Left kidney (tissue), 1 donor: ENCODE measurements at regions not wholly inside any gene's neighbourhood (a gene's known extent, or its start where the extent isn't known, plus 50 kb on each side); places are given as distances from the start of the nearest gene placed in this dataset.

Experiments used
- DNase-seq: peaks from one replicate; pipeline ENCODE4 v3.0.0-alpha.2; 2013

DNA sequence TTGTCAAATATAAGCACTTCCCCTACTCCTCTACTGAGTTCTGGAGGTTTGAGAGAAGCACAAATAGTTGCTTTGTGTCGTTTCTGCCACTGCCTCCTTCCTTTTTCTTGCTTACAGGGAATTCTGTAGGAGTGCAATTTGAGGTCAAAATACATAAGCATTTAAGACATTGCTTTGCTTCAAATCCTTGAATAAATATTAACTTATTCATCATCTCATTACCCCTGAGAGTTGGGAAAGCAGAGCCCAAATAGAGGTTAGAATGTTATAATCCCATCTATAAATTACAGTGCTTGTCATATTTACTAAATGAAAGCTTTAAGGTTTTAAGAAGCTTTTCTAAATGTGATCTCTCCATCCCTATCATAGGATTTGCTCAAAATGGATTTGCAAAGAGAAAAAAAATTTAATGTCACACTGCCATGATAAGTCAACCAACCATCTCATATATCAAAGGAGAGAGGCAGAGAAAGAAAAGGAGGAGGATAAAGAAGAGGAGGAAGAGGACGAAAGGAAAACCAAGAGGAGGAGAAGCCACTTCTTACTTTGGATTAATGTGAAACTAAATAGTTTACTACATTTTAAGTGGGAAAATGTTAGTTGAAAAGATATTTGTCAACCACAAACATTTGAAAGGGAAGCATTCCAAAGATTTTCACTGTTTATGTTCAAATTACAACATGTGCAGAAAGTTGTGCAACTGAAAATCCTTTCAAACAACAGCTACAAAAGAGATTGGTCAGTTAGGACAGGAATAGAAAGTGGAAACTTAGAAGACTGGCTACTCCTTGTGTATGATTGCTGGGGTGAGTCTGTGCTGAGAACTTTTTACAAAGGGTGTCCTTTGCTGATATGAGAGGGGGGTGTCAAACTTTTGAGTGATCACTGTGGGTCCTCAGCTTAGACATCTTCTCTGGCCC lies 277.3 kb upstream of the FN1 start:
- DNase-seq, result no peak

DNA sequence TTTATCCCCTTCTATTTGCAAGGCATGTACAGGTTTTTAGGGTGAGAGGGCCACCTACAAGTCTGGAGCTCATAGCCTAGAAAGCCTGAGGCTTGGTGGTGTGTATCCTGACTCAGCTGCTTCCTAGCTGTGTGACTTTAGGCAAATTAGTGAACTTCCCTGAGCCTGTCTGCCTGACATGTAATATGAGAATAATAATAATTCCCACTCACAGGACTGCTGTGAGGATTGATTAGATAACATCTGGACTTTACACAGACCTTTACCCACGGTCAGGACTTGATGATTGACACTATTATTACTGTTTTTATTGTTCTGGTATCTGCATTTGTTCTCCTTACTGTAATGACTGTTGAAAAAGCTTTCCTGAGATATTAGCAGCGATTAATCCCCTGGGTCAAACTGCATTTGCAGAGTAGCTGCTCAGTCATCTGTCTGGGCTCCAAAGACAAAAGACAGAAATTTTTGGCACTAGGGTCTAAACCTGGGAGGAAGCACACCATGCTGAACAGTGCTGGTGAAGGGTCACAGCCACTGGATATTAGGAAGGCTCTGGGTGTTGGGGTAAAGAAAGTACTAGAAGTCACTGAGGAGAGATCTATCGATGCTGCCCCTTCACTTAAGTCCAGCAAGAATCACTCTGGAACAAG lies 276.5 kb upstream of the FN1 start:
- no peak for DNase-seq

DNA sequence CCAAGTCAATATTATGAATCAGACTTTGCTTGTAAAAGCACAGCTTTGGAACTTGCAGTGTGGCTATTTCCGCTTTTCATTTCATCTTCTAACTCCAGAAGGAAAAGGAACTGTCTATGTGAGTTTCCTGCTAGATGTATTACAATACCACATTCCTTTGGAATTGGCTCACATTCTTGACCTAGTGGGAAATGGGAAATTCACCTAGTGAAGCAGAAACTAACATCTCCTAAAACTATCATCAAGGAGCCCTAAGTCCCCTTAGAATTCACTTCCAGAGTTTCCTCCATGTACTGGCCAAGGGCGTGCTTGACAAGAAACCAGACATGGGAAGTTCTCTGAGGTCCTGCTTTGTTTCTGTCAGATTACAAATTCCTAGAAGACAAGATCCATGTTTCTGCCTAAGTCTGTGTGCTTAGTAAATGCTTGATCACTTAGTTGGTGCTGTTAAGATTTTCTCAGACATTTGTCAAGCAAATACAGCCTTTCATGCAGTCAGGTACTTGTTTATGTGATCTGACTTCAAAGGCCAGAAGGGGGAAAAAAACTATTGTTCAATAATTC lies 275.7 kb upstream of the FN1 start:
- no peak for DNase-seq

DNA sequence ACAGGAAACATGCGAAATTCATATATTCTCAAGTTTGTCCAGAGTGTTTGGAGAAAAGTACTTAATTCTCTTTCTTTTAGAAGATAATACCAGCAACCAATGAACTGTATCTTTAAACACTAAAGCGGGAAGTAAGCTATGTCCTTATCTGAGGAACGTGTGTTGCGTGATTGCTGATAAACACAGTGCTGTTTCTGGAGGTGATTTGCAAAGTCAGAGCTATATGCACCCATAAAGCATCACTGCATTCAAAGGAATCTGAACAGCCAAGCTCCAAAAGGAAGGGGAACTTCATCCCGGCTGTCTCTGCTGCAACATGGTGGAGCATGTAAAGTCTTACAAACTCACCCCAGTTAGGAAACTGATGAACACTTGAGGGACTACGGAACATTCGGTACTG lies 271.7 kb upstream of the FN1 start:
- no peak for DNase-seq

DNA sequence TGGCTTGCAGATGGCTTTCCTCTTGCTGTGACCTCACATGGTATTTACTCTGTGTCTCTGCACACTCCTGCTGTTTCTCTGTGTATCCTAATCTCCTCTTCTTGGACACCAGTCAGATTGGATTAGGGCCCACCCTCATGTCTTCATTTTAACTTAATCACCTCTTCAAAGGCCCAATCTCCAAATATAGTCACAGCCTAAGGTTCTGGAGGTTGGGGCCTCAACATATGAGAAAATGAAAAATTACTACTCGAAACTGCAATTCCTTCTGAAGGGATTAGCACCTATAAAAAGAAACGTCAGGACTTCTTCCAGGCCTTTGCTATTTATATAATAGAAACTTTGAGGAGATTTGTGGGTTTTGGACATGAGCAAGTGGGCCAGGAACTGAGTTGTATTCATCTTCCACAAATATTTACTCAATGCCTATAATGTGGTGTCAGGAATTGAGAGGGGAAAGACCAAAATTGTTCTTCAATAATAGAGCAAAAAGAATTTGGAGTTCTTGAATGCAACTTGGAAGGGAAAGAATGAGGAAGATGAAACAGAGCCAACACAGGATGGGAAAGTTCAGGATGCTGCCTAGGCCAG lies 270.0 kb upstream of the FN1 start:
- DNase-seq, result no peak

DNA sequence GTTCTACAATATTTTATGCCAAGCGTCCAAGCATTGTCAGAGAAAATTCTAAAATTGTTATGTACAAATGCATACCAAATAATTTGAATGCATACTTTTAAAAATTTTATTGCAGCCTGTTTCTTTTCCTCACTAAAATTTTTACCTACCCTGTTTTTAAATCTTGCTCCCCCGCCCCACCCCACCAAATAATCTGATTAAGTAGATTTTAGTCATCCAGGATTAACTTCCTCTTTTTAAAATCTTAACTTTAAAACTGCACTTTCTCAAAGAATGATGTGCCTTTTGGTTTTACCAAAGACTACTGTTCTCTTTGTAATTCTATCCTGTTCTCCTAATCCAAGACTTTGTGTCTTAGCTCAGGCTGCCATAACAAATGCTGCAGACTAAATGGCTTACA lies 269.4 kb upstream of the FN1 start:
- no peak for DNase-seq

DNA sequence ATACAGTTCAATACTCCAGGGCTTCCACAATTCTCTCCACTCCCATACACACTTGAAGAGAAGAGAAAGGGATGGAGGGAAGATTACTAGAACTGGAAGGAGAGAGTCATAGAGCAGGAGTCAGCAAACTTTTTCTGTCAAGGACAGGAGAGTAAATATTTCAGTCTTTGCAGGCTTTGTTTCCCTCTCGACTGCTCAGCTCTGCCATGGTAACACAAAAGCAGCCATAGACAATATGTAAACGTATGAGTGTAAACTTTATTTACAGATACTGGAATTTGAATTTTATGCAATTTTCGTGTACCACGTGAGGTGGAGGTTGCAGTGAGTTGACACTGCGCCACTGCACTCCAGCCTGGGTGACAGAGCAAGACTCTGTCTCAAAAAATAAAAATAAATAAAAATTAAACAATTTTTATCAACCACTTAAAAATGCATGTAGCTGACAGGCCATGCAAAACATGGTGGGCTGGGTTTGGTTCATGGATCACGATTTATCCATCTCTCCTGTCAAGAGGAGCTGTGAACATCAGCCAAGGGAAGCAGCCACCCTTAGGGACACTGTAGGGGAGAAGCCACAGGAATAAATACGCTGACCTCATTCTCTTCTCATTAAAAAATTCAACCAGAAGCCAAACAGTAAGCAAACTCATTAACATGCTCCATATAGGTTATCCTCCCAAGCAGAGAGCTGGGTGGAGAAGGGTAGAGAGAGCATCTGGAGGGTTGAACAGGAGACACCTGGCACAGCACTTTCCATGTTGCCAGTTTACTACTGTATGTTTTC lies 266.4 kb upstream of the FN1 start:
- no peak for DNase-seq

DNA sequence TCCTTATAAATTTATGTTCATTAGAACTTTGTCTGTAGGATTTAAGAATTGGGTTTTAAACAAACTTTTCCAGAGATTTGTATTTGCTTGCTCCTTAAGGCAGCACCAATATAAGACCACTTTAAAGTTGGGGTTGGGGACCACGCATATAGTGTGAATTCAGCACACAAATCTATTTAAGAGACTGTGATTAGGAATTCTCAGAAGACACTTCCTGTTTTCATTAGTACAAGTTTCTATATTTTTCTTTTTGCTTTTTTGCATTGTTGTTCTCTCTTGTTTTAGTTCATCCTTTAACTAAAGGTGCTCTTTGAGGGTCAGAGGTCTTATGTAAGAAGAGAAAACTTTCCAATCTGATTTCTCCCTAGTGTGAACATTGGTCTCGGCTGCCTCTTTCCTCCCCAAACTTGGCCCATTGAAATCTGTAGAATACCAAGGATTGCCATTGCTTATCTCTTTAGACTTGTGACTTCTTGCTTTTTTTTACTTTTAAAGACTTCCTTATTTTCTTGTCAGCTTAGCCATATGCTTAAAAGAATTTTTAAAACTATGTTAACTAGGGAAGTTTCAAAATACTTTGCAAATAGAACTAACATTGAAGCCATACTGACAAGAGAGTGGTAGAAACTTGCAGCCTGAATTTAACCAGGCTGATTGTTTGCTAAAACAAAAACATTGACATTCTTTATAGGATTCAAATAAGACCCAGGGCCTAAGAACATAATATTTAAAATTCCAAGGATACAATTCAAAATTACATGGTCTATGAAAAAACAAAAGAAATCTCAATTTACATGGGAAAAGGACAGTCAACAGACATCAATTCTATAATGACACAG lies 264.1 kb upstream of the FN1 start:
- no peak for DNase-seq

DNA sequence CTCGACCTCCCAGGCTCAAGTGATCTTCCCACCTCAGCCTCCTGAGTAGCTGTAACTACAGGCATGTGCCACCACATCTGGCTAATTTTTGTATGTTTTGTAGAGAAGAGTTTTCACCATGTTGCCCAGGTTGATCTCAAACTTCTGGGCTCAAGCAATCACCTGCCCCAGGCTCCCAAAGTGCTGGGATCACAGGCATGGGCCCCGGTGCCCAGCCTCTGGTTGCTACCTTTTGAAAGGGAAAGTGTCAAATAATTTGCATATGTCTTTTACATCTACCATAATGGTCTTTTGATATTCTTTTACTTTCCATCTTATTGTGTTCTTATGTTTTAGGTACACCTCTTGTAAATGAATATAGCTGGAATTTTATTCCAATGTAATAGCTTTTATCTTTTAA lies 263.1 kb upstream of the FN1 start:
- DNase-seq, result no peak

DNA sequence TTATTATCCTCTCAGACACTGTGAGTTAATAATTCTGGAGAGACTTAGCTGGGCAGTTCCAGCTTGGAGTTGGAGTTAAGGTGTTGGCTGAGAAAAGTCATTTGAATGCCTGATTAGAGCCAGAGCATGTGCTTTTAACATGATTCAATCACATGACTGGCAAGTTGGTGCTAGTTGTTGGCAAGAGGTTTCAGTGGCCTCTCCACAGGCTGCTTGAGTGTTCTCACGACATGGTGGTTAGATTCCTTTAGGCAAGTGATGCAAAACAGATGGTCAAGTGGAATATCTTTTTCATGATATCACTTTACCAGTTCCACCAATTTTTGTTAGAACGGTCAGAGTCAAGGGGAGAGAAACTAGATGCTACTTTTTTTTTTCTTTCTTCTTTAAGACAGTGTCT lies 262.7 kb upstream of the FN1 start:
- DNase-seq, result no peak

DNA sequence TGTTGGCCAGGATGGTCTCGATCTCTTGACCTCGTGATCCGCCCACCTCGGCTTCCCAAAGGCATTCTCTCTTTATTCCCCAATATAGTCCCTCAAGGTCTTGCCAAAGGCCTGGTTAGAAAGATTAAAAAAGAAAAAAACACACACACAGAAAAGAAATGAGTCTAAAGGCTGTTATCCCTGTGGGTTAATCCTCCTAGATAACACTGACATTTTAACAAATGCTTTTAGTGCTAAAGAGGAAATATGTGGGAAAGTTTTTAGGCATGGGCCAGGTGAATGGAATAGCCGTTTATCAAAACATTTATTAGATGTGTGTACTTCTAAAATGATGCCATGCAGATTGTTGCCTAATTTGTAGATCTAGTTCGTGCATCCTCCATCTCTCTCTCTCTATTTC lies 261.6 kb upstream of the FN1 start:
- no peak for DNase-seq

DNA sequence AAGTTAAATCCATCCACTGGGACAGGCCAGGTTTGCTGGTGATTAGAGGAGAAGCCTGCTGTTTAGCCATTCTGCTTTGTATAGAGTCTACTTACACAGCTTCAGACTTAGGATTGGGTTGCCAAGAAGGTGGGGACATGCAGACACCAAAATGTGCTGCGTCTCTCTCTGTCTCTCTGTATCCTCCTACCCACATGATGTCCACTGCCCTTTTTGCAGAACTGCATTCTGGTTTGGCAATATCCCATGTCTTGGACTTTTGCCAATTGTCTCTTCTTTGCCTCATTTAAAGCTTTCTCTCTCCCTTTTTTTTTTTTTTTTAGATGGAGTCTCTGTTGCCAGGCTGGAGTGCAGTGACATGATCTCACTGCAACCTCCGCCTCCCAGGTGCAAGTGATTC lies 261.1 kb upstream of the FN1 start:
- DNase-seq, result no peak

DNA sequence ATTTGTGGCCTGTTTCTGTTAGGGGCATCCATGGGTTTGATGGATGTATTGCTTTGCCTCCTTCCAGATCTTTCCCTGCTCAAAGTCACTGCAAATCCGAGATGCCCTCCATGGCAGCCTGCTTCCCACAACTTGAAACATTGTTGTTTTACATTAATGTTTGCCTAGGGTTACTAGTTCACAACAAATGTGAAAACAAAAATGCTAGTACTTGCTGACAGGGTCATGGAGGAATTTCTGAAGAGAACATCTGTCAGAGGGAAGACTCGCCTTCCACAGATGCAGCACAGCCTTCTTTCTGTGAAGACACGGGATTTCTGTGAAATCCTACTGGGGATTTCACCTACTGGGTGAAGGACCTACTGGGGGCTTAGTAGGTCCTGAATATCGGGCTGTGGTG lies 260.0 kb upstream of the FN1 start:
- DNase-seq, result no peak

DNA sequence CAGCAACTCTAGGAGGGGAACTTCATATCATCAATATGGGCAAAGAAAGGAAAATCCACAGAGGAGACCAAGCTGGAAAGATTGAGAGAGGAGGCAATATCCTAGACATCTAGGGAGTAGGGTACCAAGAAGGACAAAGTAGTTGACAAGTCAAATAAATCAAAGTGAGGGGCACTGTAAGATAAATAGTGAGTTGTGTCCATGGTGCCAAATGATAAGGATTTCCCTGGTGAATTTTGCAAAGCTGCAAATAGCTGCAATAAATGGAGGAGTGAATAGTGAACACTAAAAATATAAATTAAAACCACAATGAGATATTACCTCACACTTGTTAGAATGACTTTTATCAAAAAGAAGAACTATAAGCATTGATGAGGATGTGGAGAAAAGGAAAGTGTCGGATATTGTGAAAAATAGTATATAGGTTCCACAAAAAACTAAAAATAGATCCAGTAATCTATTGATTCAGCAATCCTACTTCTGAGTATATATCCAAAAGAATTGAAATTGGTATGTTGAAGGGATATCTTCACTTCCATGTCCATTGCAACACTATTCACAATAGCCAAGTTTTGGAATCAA lies 258.2 kb upstream of the FN1 start:
- no peak for DNase-seq

DNA sequence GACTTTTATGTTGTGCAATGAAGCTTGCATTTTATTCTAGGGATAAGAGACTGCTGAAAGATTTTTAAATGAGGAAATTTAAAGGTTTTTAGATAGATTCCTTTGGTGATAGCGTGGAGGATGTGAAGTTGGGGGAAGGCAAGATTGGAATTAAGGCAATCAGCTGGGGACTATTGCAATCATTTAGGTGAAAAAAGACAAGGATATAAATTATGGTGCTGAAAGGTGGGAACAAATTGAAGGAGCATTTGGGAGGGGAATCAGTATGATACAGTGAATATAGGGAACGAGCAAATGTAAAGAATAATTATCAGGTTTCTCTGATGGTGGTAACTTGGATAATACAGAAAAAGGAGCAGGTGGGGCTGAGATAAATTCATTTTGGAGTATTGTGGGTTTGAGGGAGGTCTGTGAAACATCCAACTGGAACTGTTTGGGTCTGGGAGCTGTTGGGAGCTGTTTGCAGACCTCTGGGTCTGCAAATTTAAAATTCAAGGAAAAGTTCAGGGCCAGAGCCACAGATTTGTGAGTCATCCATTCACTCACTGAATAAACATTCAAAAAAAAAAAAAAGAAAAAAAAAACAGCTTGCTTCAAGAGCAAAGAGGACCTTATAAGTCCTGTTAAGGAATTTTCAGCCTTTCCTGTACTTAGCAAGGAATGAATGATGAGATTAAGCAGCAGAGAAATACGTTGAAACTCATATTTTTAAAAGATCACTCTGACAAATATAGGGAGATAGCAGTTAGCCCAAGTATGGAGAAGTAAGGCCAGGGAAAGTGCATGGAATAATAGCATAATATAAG lies 257.5 kb upstream of the FN1 start:
- no peak for DNase-seq

DNA sequence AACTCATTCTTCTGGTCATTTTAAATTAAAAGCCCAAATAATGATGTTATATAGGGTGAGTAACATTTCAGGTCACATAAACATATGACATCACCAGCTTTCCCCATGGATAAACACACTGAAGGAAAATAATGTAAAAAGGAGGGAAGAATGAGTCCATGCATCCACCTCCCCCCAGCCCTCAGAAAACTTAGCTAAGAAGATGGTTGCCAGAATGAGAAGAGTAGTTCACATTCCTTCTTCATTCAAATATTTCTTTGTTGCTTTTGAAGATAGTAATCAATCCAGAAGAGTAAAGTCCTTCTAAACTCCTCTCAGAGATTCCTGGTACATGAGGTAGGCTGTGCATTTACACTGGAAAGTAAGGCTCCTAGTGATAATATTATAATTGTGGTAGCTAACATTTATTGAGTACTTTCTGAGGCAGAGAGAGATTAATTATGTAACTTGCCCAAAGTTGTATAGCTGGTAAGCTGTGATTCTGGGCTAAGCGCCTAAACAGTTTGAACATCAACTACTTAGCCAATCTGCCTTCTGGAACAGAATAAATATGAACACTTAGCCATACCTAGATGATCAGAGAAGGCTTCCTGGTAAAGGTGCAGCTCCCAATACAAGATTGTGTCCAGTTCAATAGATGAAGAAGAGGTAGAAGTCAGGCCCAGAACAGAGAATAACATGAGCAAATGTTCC lies 256.7 kb upstream of the FN1 start:
- DNase-seq, result peak; percentile 26

DNA sequence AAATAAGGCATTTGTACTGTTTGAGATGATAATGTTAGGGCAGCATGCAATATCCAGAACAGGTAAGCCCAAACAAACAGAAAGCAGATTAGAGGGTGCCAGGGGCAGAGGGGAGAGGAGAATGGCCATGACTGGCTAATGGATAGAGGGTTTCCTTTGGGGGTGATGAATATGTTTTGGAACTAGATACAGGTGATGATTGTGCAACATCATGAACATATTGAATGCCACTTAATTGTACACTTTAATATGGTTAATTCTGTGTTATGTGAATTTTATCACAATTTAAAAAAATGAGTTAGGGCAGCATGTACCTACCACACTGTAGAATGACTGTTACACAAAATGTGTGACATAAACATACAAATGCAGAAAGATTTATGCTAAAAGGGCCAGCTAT lies 255.5 kb upstream of the FN1 start:
- DNase-seq, result no peak

DNA sequence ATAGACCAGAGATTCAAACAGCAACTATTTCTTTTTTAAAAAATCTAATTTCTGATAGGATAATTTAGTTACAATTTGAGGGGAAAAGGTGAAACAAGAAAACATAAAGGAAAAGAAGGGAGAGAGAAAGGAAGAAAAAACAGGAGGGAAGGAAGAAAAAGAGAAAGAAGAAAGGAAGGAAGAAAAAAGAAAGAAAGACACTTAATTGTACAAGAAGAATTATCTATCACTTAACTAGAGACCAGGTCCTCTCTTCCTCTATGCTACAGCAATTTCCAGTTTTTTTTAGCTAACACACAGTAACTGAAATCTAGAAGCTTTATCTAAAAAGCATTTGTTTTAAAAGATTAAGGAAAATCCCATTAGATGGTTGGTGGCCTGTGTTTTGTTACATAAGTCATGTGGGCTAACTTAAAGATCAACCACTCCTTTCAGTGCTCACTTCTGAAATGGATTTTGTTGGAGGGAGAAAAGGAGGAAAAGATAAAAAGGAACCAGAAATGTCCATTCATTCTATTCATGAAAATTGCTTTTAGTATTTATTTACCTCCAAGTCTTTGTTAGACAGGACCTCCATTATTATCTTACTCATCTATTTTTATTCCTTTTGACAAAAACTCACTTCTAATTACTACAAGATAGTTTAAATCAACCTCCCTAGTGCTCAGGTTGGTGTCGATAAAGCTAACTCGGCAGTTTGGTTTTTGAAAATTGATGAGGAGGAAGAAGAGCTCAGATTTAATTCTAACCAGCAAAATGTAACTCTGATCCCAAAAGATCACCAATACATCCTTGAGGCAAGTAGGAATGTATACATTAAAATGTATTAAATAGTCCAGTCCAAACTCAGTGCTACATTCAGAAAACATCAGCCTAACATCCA lies 251.5 kb upstream of the FN1 start:
- no peak for DNase-seq
